GM18498 (cell line): ENCODE measurements at regions not wholly inside any gene's neighbourhood (a gene's known extent, or its start where the extent isn't known, plus 50 kb on each side); places are given as distances from the start of the nearest gene placed in this dataset.
"Not testable (repeated sequence)": the region's sequence is repeated elsewhere in the genome, so short reads cannot be mapped to it uniquely, and the experiment has no call there.

ENCODE experiments used
- ATAC-seq: cut with Tn5 transposase; IDR thresholded peaks from one replicate; pipeline ENCODE4 v1.9.1; 2021; ENCODE audit warnings: mild to moderate bottlenecking, moderate library complexity; ENCODE audit not compliant: unreplicated experiment

- peak; percentile 78 for ATAC-seq
These were observed 275.5 kb downstream of the KCNJ3 start for GRCh38 chr2:154974041-154974440.

DNA sequence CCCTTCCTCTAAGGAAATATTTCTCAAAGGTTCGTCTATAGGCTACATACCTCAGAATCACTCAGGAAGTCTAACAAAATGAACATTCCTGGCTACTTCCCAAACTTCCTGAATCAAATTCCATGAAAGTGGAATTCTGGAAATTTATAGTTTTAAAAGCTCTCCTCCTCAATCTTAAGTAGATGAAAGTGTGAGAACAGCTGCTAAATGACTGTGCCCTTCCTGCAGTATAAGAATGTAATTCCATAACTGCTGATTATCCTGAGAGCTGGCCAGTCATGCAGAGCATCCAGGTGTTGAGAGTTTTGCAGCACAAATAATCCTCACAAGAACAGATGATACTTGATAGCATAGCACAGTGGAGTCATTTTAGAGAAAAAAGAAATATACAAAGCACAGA is 265.0 kb downstream of the KCNJ3 start:
- ATAC-seq = no peak

GRCh38 chr2:154961676-154962075 is 263.2 kb downstream of the KCNJ3 start:
- no peak for ATAC-seq

DNA sequence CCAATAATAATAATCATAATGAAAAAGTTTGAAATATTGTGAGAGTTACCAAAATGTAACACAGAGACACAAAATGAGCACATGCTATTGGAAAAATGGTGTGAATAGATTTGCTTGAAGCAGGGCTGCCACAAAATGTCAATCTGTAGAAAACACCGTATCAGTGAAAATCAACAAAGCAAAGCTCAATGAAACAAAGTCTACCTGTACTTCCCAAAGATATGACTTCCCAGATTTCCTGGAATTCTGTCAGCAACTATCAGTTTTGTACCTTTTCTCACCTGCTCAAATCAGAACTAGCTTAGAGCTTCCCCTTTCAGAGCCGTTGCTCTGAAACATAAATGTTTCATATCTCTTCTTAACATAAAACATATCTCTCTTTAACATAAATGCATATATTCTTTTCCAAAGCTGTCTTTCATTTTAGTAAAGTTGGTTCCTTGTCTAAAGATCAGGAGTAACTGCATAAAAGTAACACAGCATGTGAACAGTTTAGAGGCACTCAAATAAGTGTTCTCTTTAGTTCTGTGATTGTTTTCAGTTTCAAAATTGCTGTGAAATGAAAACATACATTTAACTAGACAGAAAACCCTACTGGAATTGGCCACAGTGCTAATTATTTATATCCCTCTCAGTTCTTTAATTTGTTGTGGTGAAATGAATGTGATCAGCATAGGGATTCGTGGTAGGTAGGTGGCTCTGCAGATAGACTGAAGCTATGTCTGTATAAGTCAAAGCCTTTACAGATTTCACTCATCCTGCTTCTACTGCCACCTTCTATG is 262.5 kb downstream of the KCNJ3 start:
- ATAC-seq = peak; percentile 85

DNA sequence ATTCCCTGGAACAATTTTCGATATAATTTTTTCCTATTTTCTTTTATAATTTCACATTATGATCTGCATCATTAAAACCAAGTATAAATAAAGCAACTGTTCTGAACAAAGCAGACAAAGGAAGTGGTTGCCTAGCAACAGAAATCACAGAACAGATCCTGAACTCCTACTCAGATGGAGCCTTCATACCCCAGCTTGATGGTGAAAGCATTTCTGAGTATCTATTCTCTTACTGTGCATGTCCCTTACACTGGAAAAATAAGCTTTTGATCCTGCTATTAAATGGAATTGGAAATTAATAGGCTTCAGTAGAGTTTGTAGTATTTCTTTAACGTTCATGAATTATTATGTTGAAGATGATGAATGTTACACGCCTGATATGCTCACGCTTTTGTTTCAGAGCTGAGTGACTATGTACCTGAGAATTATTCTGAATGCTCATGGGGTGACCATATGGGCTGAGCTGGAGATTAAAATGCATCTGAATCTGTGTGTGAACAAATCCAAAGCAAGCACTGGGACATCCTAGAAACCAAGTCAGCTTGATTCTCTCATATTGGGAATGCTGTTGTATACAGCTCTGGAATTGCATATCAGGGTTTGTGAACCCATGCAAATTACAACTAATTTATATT is 254.0 kb downstream of the KCNJ3 start:
- ATAC-seq = peak; percentile 52

- ATAC-seq = not testable (repeated sequence)
These were observed 248.9 kb downstream of the KCNJ3 start for GRCh38 chr2:154947416-154947815.

GRCh38 chr2:154945984-154946383 is 247.5 kb downstream of the KCNJ3 start:
- no peak for ATAC-seq

GRCh38 chr2:154941379-154941778 is 242.9 kb downstream of the KCNJ3 start:
- ATAC-seq = no peak

DNA sequence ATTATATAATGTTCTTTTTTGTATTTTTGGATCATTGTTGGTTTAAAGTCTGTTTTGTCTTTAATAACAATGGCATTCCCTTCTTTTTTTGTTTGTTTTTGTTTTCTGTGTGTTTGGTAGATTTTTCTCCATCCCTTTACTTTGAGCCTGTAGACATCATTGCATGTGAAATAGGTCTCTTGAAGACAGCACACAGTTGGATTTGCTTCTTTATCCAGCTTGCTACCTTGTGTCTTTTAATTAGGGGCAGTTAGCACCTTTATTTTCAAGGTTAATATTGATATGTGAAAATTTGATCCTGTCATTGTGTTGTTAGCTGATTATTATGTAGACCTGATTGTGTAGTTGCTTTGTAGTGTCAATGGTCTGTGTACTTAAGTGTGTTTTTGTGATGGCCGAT is 235.7 kb downstream of the KCNJ3 start:
- ATAC-seq = no peak

DNA sequence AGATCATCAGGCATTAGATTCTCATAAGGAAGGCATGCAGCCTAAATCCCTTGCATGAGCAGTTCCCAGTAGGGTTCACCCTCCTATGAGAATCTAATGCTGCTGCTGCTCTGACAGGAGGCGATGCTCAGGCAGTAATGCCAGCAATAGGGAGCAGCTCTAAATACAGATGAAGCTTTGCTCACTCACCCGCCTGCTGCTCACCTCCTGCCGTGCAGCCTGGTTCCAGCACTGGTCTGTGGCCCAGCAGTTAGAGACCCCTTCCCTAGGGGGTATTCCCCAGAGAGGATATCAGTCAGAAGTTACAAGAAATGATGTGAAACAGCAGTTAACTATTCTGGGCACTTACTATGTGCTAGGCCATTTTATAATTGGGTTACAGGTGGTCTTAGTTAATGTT is 226.0 kb downstream of the KCNJ3 start:
- no peak for ATAC-seq

GRCh38 chr2:154914561-154914960 is 216.1 kb downstream of the KCNJ3 start:
- no peak for ATAC-seq

- ATAC-seq = no peak
These were observed 213.7 kb downstream of the KCNJ3 start for GRCh38 chr2:154912215-154912614.

DNA sequence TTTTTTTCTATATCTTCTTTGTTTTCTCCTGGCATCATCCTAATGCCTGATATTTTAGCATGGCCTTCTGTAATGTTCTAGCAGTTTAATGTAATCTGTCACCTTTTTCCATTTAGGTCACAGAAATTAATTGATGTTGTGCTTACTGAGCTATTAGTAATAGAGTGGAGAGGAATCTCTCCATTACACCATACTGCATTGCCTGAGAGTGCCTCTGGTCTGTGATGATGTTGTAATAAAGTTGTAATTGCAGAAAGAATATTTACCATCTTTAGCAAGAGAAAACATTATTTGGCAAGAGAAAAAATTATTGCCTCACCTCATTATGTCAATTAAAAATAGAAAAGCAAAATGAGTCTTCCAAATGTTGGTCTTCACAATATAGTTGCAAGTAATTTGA is 213.2 kb downstream of the KCNJ3 start:
- ATAC-seq = no peak

DNA sequence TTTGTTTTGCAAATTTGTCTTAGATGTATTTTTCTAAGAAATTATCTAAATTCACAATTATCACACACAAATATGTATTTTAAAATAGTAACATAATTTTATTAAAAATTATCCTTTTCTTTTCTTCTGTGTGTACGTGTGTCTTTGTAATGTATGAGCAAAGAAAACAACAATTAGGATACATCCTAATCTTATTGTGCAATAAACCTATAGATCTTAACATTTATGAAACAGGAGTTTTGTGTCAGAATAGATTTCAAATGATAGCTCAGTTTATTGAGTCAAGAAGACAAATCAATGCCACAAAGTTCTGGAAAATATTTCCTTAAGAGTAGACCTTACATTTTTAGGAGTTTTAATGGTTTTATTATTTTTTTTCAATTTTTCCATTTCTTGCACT is 212.2 kb downstream of the KCNJ3 start:
- no peak for ATAC-seq

- no peak for ATAC-seq
These were observed 209.8 kb downstream of the KCNJ3 start for GRCh38 chr2:154908327-154908726.
